GM06990 (cell line): ENCODE measurements at regions not wholly inside any gene's neighbourhood (a gene's known extent, or its start where the extent isn't known, plus 50 kb on each side); places are given as distances from the start of the nearest gene placed in this dataset.

Source experiments
- DNase-seq: peaks from one replicate; pipeline ENCODE4 v3.0.0-alpha.2; 2011; ENCODE audit not compliant: insufficient read length; ENCODE audit errors: extremely low read depth
- H3K27me3 ChIP-seq: replicated peaks from 2 replicates; pipeline ENCODE4 v1.6.0; 2011; ENCODE audit warnings: low read length; ENCODE audit not compliant: control insufficient read depth, insufficient read depth
- H3K36me3 ChIP-seq: 2 replicates; pipeline ENCODE4 v1.5.1; 2011; ENCODE audit warnings: low read length; ENCODE audit not compliant: control insufficient read depth, insufficient read depth
- H3K4me3 ChIP-seq: replicated peaks from 2 replicates; pipeline ENCODE4 v1.5.1; 2011; ENCODE audit warnings: low read depth, mild to moderate bottlenecking, control low read depth, low read length
- CTCF ChIP-seq: IDR thresholded peaks from 2 replicates; pipeline ENCODE4 v1.5.1; 2011; ENCODE audit warnings: low read length, control low read depth, mild to moderate bottlenecking, inconsistent platforms; ENCODE audit not compliant: insufficient read depth, poor library complexity, severe bottlenecking

GRCh38 chr2:17190527-17190926 lies 327.7 kb downstream of the RAD51AP2 start:
- no peak for TF ChIP-seq CTCF
- no peaks in the 10 kb centered on the region for H3K36me3 ChIP-seq
- H3K4me3 ChIP-seq, result no peak overlapping the region
- DNase-seq, result no peak
- H3K27me3 ChIP-seq, result no peaks in the 10 kb centered on the region

GRCh38 chr2:17188721-17189120 lies 329.5 kb downstream of the RAD51AP2 start:
- TF ChIP-seq CTCF, result no peak
- H3K36me3 ChIP-seq, result no peaks in the 10 kb centered on the region
- no peak for DNase-seq
- no peak overlapping the region for H3K4me3 ChIP-seq
- H3K27me3 ChIP-seq, result no peaks in the 10 kb centered on the region

- Histone ChIP-seq H3K36me3 (no peaks in the 10 kb centered on the region), H3K4me3 (no peak overlapping the region), H3K27me3 (no peaks in the 10 kb centered on the region)
- no peak for TF ChIP-seq CTCF
- DNase-seq, result no peak
Observed at GRCh38 chr2:17184512-17184911, 333.7 kb downstream of the RAD51AP2 start.

- no peak for TF ChIP-seq CTCF
- no peak for DNase-seq
- no peaks in the 10 kb centered on the region for H3K36me3 ChIP-seq
- no peaks in the 10 kb centered on the region for H3K27me3 ChIP-seq
- H3K4me3 ChIP-seq, result no peak overlapping the region
Observed at GRCh38 chr2:17182399-17182798, 335.8 kb downstream of the RAD51AP2 start.

- Histone ChIP-seq H3K27me3 (no peaks in the 10 kb centered on the region), H3K4me3 (no peak overlapping the region), H3K36me3 (no peaks in the 10 kb centered on the region)
- no peak for DNase-seq
- TF ChIP-seq CTCF, result no peak
Observed at GRCh38 chr2:17181051-17181752, 337.0 kb downstream of the RAD51AP2 start.
